Large intestine (tissue), 3 donors: ENCODE measurements at regions not wholly inside any gene's neighbourhood (a gene's known extent, or its start where the extent isn't known, plus 50 kb on each side); places are given as distances from the start of the nearest gene placed in this dataset.
"Not testable (repeated sequence)": the region's sequence is repeated elsewhere in the genome, so short reads cannot be mapped to it uniquely, and the experiment has no call there.

Experiments
- DNase-seq, 2 donors: peaks; one replicate each; pipeline versions ENCODE4 v3.0.0 to v3.0.0-alpha.2; 2013
- H3K27ac ChIP-seq: one replicate; pipeline ENCODE4 v1.5.1; 2013; ENCODE audit warnings: low read length
- H3K27me3 ChIP-seq: 2 replicates; pipeline ENCODE4 v1.6.1; 2013; ENCODE audit warnings: low read length; ENCODE audit not compliant: control insufficient read depth, insufficient read depth
- H3K36me3 ChIP-seq: 2 replicates; pipeline ENCODE4 v1.6.1; 2013; ENCODE audit warnings: low read length; ENCODE audit not compliant: control insufficient read depth, insufficient read depth
- H3K4me1 ChIP-seq: one replicate; pipeline ENCODE4 v1.6.1; 2013; ENCODE audit warnings: low read length; ENCODE audit not compliant: control insufficient read depth, insufficient read depth
- H3K4me3 ChIP-seq: one replicate; pipeline ENCODE4 v1.5.1; 2013; ENCODE audit warnings: low read length
- H3K9me3 ChIP-seq: one replicate; pipeline ENCODE4 v1.6.1; 2013; ENCODE audit warnings: mild to moderate bottlenecking, low read depth, low read length, moderate library complexity; ENCODE audit not compliant: control insufficient read depth
- WGBS: methylation state at CpG from one replicate; pipeline ENCODE4 v1.1.5; 2013; ENCODE audit warnings: low lambda C conversion rate; ENCODE audit not compliant: insufficient coverage; 5-methylcytosine and 5-hydroxymethylcytosine counted together

DNA sequence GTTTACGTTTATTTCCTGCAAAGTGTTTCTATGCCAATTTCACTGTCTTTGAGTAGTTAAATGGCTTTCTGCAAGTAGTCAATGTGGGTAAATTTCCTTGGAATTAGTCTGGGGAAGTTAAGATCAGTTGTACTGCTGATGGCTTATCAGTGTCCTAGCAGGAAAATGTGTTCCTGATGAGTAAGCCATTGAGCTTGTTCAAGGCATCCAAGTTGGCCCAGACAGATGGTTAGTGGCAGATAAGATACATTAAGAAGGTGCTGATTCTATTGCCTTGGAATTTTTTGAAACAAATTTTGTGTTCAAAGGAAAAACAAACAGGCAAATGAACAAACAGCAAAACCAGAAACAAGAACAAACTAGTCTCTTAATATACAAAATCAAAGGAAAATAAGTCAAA, 258.4 kb downstream of the MAP2K6 start:
- no CpG with 5 or more reads among the region's 1 CpG for WGBS
- Histone ChIP-seq H3K4me3 (no peak overlapping the region), H3K36me3 (no peaks in the 10 kb centered on the region)

GRCh38 chr17:69677130-69677529, 262.6 kb downstream of the MAP2K6 start:
- WGBS = 80% methylated on average over 3 of the region's 6 CpGs
- no peaks in the 10 kb centered on the region for H3K27me3 ChIP-seq
- no peaks in the 10 kb centered on the region for H3K36me3 ChIP-seq
- H3K27ac ChIP-seq = no peak overlapping the region
- H3K4me3 ChIP-seq = no peak overlapping the region
- no peaks in the 10 kb centered on the region for H3K4me1 ChIP-seq
- DNase-seq = no peak
- H3K9me3 ChIP-seq = no peaks in the 10 kb centered on the region

More for the DNA sequence above, 258.4 kb downstream of the MAP2K6 start:
- Histone ChIP-seq H3K27ac (no peak overlapping the region), H3K4me1 (no peaks in the 10 kb centered on the region), H3K27me3 (no peaks in the 10 kb centered on the region), H3K9me3 (no peaks in the 10 kb centered on the region)
- DNase-seq = no peak

- Histone ChIP-seq H3K36me3 (no peaks in the 10 kb centered on the region), H3K4me1 (no peaks in the 10 kb centered on the region), H3K27me3 (no peaks in the 10 kb centered on the region), H3K9me3 (no peaks in the 10 kb centered on the region), H3K27ac (no peak overlapping the region), H3K4me3 (no peak overlapping the region)
- DNase-seq = no peak
- no CpG with 5 or more reads among the region's 2 CpGs for WGBS
Measured at GRCh38 chr17:69678206-69678605, 263.7 kb downstream of the MAP2K6 start.

GRCh38 chr17:69679829-69680228, 265.3 kb downstream of the MAP2K6 start:
- no peak for DNase-seq
- Histone ChIP-seq H3K4me1 (no peaks in the 10 kb centered on the region), H3K27me3 (no peaks in the 10 kb centered on the region), H3K4me3 (no peak overlapping the region), H3K9me3 (no peaks in the 10 kb centered on the region), H3K27ac (no peak overlapping the region), H3K36me3 (no peaks in the 10 kb centered on the region)
- WGBS = 100% methylated on average over 4 of the region's 5 CpGs

GRCh38 chr17:69684251-69684650, 269.8 kb downstream of the MAP2K6 start:
- Histone ChIP-seq H3K9me3 (no peaks in the 10 kb centered on the region), H3K4me3 (no peak overlapping the region), H3K4me1 (no peaks in the 10 kb centered on the region), H3K27me3 (no peaks in the 10 kb centered on the region), H3K27ac (no peak overlapping the region), H3K36me3 (no peaks in the 10 kb centered on the region)
- 67% methylated on average over 1 of the region's 2 CpGs for WGBS
- no peak for DNase-seq

GRCh38 chr17:69685150-69685549, 270.7 kb downstream of the MAP2K6 start:
- DNase-seq, H3K36me3 ChIP-seq, H3K4me3 ChIP-seq, H3K9me3 ChIP-seq, H3K27me3 ChIP-seq, H3K27ac ChIP-seq, H3K4me1 ChIP-seq: not testable (repeated sequence)

DNA sequence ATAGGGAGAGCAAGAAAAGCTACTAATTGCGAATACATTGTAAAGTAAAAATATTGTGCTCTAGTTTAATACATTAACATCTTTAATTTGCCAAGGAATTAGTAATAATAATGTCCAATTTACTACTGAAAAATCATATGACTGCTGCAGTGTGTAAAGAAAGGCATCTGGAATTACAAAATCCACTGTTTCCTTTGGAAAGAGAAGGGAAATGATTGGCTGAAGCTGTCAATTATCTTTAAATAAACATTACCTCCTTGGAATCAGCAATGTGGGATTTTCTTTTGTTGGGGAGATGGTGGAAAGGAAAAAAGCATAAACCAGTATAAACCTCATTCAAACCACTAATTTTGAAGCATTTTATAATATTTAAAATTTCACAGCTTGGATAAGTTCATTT, 276.0 kb downstream of the MAP2K6 start:
- WGBS = 100% methylated on average over 1 of the region's 1 CpG
- H3K27me3 ChIP-seq = no peaks in the 10 kb centered on the region
- H3K36me3 ChIP-seq = no peaks in the 10 kb centered on the region
- no peaks in the 10 kb centered on the region for H3K9me3 ChIP-seq
- no peak overlapping the region for H3K4me3 ChIP-seq
- no peak overlapping the region for H3K27ac ChIP-seq
- DNase-seq = no peak
- no peaks in the 10 kb centered on the region for H3K4me1 ChIP-seq

- no peaks in the 10 kb centered on the region for H3K36me3 ChIP-seq
- H3K9me3 ChIP-seq = no peaks in the 10 kb centered on the region
- no peak overlapping the region for H3K27ac ChIP-seq
- H3K4me3 ChIP-seq = no peak overlapping the region
- no peaks in the 10 kb centered on the region for H3K4me1 ChIP-seq
- DNase-seq = no peak
- H3K27me3 ChIP-seq = no peaks in the 10 kb centered on the region
Measured at GRCh38 chr17:69692171-69692570, 277.7 kb downstream of the MAP2K6 start.

DNA sequence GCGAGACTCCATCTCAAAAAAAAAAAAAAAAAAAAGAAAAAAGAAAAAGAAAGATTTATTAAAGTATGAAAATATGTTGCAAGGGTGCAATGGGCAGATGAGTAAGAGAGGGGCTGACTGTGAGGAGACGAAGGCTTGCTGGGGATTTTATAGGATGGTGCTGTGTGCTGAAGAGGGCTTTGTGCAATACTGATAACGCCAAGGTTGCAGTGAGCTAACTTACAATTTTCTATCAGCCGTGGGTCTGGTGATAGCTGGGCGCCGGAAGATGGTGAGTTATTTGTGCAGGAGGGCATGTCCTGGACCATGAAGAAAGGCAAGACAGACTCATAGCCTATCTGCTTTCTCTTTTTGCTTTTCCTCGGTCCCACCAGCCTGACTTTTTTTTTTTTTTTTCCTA, 281.1 kb downstream of the MAP2K6 start:
- Histone ChIP-seq H3K27me3 (no peaks in the 10 kb centered on the region), H3K9me3 (no peaks in the 10 kb centered on the region), H3K27ac (no peak overlapping the region), H3K4me3 (no peak overlapping the region), H3K4me1 (no peaks in the 10 kb centered on the region), H3K36me3 (no peaks in the 10 kb centered on the region)
- DNase-seq = no peak
- 100% methylated on average over 3 of the region's 7 CpGs for WGBS

DNA sequence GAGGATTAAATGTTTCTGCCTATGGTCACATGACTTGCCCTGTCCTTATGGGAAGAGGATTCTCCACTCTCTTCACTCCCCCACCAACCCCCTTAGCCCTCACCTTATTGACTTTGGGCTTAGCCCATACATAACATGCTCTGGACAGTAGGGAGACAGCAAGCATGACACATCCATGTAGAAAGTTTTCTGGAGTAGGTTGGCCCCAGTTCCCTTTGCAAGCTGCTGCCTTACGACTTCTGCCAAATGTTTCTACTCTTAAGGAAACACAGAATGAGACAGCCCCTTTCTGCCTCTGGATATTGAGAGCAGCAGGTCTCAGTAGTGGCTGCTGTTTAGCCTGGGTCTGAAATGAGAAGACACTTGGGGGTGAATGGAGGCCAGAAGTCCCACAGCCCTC, 282.2 kb downstream of the MAP2K6 start:
- Histone ChIP-seq H3K4me1 (no peaks in the 10 kb centered on the region), H3K27ac (no peak overlapping the region), H3K9me3 (no peaks in the 10 kb centered on the region), H3K27me3 (no peaks in the 10 kb centered on the region), H3K36me3 (no peaks in the 10 kb centered on the region), H3K4me3 (no peak overlapping the region)
- DNase-seq = no peak
- WGBS = no CpG with 5 or more reads among the region's 1 CpG

DNA sequence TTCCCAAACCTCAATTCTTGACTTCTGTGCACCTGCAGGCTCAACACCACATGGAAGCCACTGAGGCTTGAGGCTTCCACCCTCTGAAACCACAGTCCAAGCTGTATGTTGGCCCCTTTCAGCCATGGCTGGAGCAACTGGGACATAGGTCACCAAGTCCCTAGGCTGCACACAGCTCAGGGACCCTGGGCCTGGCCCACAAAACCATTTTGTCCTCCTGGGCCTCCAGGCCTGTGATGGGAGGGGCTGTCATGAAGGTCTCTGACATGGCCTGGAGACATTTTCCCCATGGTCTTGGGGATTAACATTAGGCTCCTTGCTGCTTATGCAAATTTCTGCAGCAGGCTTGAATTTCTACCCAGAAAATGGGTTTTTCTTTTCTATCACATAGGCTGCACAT, 283.9 kb downstream of the MAP2K6 start:
- H3K36me3 ChIP-seq, H3K4me1 ChIP-seq, H3K9me3 ChIP-seq, H3K4me3 ChIP-seq, H3K27ac ChIP-seq, H3K27me3 ChIP-seq, DNase-seq: not testable (repeated sequence)
